ENCODE measurements at regions not wholly inside any gene's neighbourhood (a gene's known extent, or its start where the extent isn't known, plus 50 kb on each side); places are given as distances from the start of the nearest gene placed in this dataset.

DNA sequence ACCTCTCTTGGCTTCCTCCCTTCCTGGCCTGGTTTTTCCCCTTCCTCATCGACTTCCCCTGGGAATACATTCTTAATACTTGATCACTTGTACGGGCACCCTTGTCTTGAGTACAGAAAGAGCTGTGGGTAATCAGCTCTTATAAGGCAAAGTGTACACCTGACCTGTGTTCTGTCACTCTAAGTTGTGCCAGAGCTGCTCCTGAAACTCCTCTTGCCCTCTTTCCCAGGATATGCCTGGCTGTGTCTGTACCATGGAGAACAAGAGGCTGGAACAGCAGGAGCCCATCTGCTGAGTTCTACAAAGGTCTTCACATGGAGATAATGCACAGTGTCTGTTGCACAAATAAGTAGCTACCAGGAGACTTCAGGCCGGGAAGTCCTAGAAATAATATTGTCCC lies 110.1 kb downstream of the FOXA2 start:
- Histone ChIP-seq H3K79me2 (ENCODE audit: low read length) (no peaks in the 10 kb centered on the region), H3K4me1 (ENCODE audit: insufficient read depth, low read length) (0 out of 2 replicates have a peak, but pooled peaks cover 7% of the 10 kb centered on the region), H3K27me3 (ENCODE audit: low read length) (no peaks in the 10 kb centered on the region), H3K9me3 (ENCODE audit: low read length) (no peaks in the 10 kb centered on the region), H3K4me3 (ENCODE audit: low read length) (no peak overlapping the region), H3K27ac (ENCODE audit: low read length) (no peak overlapping the region), H3K36me3 (ENCODE audit: low read depth, low read length) (no peaks in the 10 kb centered on the region), H3F3A (ENCODE audit: low read length, unreplicated experiment) (no peaks in the 10 kb centered on the region), H3K9me2 (replicated peaks; ENCODE audit: low read length) (no peaks in the 10 kb centered on the region), H3K4me2 (ENCODE audit: low read length) (no peak overlapping the region), H3K9ac (ENCODE audit: low read length) (no peak overlapping the region), H2AFZ (ENCODE audit: low read length) (no peak overlapping the region), H4K20me1 (ENCODE audit: low read length) (no peaks in the 10 kb centered on the region)
- BruUV-seq (replicated peaks): no TSS peak
- CTCF ChIA-PET: no interaction called here
- ATAC-seq (no peak), DNase-seq (no peak)
- POLR2A ChIA-PET (ENCODE audit: unreplicated experiment): no interaction called here
- TF ChIP-seq CTCF (conservative IDR thresholded peaks at IDR 0.05; ENCODE audit: low read depth, low read length): no peak
- intact Hi-C loops (cut with micrococcal nuclease): no loop called here

DNA sequence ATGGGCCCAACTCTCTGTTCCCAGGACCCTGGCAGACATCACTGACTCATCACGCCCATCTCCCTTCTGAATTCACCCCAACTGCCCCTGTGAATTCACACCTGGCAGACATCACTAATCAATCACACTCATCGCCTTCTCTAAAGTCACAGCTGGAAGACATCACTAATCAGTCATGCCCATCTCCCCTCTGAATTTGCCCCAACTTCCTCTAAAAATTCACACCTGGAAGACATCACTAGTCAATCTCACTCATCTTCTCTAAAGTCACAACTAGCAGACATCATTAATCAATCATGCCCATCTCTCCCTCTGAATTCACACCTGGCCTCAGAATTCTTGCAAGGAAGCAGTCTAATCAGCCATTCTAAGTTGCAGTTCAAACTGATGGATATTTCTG lies 111.1 kb downstream of the FOXA2 start:
- ATAC-seq (no peak), DNase-seq (no peak)
- Histone ChIP-seq H3K27me3 (ENCODE audit: low read length) (no peaks in the 10 kb centered on the region), H3K4me1 (ENCODE audit: insufficient read depth, low read length) (0 out of 2 replicates have a peak, but pooled peaks cover 7% of the 10 kb centered on the region), H3K9ac (ENCODE audit: low read length) (no peak overlapping the region), H3K9me3 (ENCODE audit: low read length) (no peaks in the 10 kb centered on the region), H2AFZ (ENCODE audit: low read length) (no peak overlapping the region), H3K4me3 (ENCODE audit: low read length) (no peak overlapping the region), H3K79me2 (ENCODE audit: low read length) (no peaks in the 10 kb centered on the region), H3F3A (ENCODE audit: low read length, unreplicated experiment) (no peaks in the 10 kb centered on the region), H3K36me3 (ENCODE audit: low read depth, low read length) (no peaks in the 10 kb centered on the region), H4K20me1 (ENCODE audit: low read length) (no peaks in the 10 kb centered on the region), H3K27ac (ENCODE audit: low read length) (no peak overlapping the region), H3K9me2 (replicated peaks; ENCODE audit: low read length) (no peaks in the 10 kb centered on the region), H3K4me2 (ENCODE audit: low read length) (no peak overlapping the region)
- POLR2A ChIA-PET (ENCODE audit: unreplicated experiment): no interaction called here
- TF ChIP-seq EZH2phosphoT487 (IDR thresholded peaks at IDR 0.05; ENCODE audit: borderline replicate concordance, low read length) (no peak), CTCF (conservative IDR thresholded peaks at IDR 0.05; ENCODE audit: low read depth, low read length) (no peak), EZH2 (IDR thresholded peaks at IDR 0.05; ENCODE audit: low read length, unreplicated experiment) (no peak)
- intact Hi-C loops (cut with micrococcal nuclease): no loop called here
- CTCF ChIA-PET: no interaction called here
- BruUV-seq (replicated peaks): no TSS peak

DNA sequence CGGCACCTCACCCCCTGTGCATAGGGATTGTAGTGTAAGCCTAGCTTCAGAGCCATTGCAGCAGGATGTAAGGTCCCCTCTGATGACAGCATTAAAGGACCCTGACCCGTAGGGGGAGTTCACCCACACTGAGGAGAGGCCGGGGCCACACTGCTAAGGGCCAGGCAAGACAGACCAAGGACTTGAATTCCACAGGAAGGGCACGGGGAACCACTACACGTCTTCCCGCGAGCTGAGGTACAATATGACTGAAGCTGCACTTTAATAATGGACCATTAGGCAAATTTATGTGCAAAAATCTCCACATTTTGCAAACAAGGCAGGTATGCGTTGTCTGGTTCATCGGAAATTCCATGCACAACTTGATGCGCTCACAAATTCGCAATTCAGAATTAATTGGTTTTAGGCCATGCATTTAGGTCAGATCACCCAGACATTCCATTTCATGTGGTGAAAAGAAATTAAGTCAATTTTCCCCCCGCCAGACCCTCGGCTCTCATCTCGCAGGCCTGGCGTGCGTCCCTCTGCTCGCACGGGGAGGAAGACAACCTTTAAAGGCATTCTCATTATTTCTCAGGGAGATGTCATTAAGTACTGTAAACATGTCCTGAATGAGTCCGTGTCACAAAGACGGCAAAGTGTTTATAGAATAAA lies 111.8 kb downstream of the FOXA2 start:
- H3K36me3 ChIP-seq (ENCODE audit: low read depth, low read length): no peaks in the 10 kb centered on the region
- H3K27ac ChIP-seq (ENCODE audit: low read length): no peak overlapping the region
- no peaks in the 10 kb centered on the region for H3F3A ChIP-seq (ENCODE audit: low read length, unreplicated experiment)
- H2AFZ ChIP-seq (ENCODE audit: low read length): no peak overlapping the region
- ChIA-PET POLR2A (ENCODE audit: unreplicated experiment) (no interaction called here), CTCF (no interaction called here)
- ATAC-seq (no peak), DNase-seq (no peak)
- H3K27me3 ChIP-seq (ENCODE audit: low read length): no peaks in the 10 kb centered on the region
- H3K9me2 ChIP-seq (replicated peaks; ENCODE audit: low read length): no peaks in the 10 kb centered on the region
- 0 out of 2 replicates have a peak, but pooled peaks cover 7% of the 10 kb centered on the region for H3K4me1 ChIP-seq (ENCODE audit: insufficient read depth, low read length)
- H3K9me3 ChIP-seq (ENCODE audit: low read length): no peaks in the 10 kb centered on the region
- intact Hi-C loops (cut with micrococcal nuclease): no loop called here
- TF ChIP-seq EZH2 (IDR thresholded peaks at IDR 0.05; ENCODE audit: low read length, unreplicated experiment): no peak
- TF ChIP-seq CTCF (conservative IDR thresholded peaks at IDR 0.05; ENCODE audit: low read depth, low read length): no peak
- no peaks in the 10 kb centered on the region for H4K20me1 ChIP-seq (ENCODE audit: low read length)
- H3K4me2 ChIP-seq (ENCODE audit: low read length): no peak overlapping the region
- no TSS peak for BruUV-seq (replicated peaks)
- no peak overlapping the region for H3K9ac ChIP-seq (ENCODE audit: low read length)
- no peaks in the 10 kb centered on the region for H3K79me2 ChIP-seq (ENCODE audit: low read length)
- H3K4me3 ChIP-seq (ENCODE audit: low read length): no peak overlapping the region

All from PC-3 (cell line).